NCI-H748 (cell line): ENCODE measurements at regions not wholly inside any gene's neighbourhood (a gene's known extent, or its start where the extent isn't known, plus 50 kb on each side); places are given as distances from the start of the nearest gene placed in this dataset.

Source experiments
- DNase-seq: peaks from one replicate; lab custom pipeline; 2025; ENCODE audit not compliant: unreplicated experiment; lab: John Stamatoyannopoulos, UW

DNA sequence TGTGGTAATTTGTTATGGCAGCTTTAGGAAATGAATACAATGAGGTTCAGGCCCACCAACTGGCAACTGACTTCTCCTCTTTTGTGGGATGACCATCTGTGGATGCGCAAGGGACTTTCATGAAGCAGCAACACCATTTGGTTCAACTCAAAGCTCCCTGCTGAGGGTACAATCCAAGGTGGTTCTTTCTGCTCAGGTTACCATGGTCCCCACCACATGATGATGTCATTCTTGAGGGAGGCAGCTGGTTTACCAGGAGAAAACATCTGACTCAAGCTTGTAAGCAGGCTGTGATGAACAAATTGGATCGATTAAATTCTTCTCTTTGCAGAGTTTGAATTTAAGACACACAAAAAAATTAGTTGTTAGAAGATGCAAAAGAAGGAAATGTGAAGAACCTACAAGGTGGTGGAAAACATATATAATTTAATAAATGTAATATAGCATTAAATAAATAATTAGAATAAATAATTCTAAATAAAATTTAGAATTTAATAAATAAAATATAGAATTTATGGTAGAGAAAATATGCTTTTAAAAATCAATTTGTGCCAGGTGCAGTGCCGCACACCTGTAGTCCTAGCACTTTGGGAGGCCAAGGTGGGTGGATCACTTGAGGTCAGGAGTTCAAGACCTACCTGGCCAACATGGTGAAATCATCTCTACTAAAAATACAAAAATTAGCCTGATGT, 67.6 kb upstream of the ANKFN1 start:
- DNase-seq: no peak

DNA sequence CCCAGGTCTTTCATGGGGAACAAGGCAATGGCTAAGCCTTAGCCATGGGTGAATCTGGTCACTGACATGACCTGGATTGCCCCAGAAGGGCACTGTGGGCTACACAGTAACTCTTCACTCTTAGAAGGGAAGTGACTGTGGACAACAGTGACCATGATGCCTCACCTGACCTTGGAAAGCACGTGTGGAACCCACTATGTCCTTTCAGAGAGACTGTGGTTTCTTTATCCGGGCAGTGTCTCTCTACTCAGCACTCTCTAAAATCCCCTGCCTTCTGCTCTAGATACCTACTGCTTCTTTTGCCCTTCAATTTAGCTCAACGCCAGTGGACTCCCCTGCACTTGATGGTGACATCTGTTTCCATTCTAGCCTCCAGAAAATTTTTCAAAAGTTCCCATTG, 66.1 kb upstream of the ANKFN1 start:
- DNase-seq: no peak

DNA sequence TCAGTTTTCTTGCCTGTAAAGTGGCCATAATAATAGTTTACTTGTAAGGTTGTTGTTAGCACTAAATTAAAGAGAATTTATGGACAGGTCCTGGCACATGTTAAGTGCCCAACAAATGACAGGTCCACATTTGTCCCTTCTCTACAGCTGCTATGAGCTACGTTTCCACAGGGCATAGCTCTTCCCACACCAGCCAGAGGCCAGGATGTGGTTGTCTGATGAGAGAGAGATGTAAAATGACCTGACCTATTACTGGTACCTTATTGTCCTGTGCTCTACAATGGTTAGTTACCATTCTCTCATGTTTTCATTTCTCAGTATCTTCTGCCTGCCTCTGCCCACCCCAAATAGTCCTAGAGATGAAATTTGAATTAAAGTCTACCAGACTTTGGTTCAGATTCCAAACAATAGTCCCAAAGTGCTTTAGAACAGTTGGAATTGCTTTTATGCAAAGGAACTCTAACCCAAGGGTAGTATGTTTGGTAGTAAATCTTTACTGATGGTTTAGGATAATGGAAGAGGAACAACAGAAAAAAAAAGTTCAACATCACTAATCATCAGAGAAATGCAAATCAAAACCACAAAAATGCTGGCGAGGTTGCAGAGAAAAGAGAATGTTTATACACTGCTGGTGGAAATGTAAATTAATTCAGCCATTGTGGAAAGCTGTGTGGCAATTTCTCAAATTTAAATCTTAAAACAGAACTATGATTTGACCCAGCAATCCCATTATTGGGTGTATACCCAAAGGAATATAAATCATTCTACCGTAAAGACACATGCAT, 57.1 kb upstream of the ANKFN1 start:
- no peak for DNase-seq

DNA sequence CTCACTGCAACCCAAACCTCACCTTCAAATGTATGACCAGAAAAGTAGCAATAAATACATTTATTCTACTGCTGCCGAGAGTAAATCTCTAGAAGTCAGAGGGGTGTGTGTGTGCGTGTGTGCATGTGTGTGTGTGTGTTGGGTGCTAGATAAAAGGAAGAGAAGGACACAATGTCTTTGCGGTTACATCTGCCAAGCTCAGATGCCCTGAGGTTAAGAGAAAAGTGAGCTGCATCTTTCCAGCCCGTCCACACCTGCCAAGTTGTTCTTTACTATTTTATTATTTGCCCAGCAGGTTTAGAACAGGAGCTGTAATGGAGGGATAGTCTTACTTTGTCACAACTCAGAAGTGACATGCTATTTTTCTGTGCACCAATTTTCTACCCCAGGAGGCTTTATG, 54.5 kb upstream of the ANKFN1 start:
- DNase-seq: no peak

DNA sequence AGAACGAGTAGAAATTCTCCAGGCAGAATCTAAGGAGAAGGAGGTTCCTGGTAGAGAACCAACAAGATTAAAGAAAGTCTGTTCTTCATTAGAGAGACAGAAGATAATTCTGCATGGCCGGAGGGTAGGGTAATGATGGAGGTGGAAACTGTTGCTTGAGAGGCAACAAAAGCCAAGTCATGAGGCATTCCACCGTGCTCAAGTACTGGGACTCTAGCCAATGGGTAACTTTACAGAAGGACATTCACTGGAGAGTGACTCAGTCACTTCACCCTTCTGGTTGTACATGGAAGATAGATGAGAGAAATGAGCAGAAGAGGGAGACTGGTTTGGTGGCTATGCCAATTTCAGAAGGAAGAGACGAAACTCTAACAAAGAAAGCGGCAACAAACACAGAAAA, 53.6 kb upstream of the ANKFN1 start:
- DNase-seq: no peak
